ENCODE measurements at regions not wholly inside any gene's neighbourhood (a gene's known extent, or its start where the extent isn't known, plus 50 kb on each side); places are given as distances from the start of the nearest gene placed in this dataset.
A peak's percentile ranks its signal among the peaks of the same experiment; 100 is the strongest.

- no peak for TF ChIP-seq CTCF (IDR thresholded peaks at IDR 0.05; ENCODE audit: borderline replicate concordance, extremely low read depth, insufficient read depth)
- no peaks in the 10 kb centered on the region for H3K9me3 ChIP-seq (ENCODE audit: control insufficient read depth in 2 of 3, insufficient read depth in 1 of 3, low read length in 3 of 3)
- H3K9ac ChIP-seq (ENCODE audit: low read length in 3 of 3) = no peak overlapping the region
- DNase-seq (no peak), FAIRE-seq (no peak)
- H3K4me1 ChIP-seq (ENCODE audit: control insufficient read depth in 2 of 3, insufficient read depth in 2 of 3, low read depth in 1 of 3, low read length in 3 of 3) = no peaks in the 10 kb centered on the region
- intact Hi-C loops (cut with DNase I) = no loop called here
- H3K27ac ChIP-seq (ENCODE audit: low read depth in 2 of 2, low read length in 2 of 2) = no peak overlapping the region
- H3K36me3 ChIP-seq (ENCODE audit: control insufficient read depth in 2 of 3, insufficient read depth in 3 of 3, low read length in 3 of 3) = no peaks in the 10 kb centered on the region
- H3K4me3 ChIP-seq (ENCODE audit: low read length in 3 of 3) = no peak overlapping the region
- no peaks in the 10 kb centered on the region for H3K27me3 ChIP-seq (ENCODE audit: control insufficient read depth, insufficient read depth, low read length)
Measured at GRCh38 chr1:60828944-60829343, 253.4 kb upstream of the NFIA start.

GRCh38 chr1:60826320-60827094 is 255.9 kb upstream of the NFIA start:
- DNase-seq = no peak
- no peak for FAIRE-seq
- no peaks in the 10 kb centered on the region for H3K27me3 ChIP-seq (ENCODE audit: control insufficient read depth, insufficient read depth, low read length)
- no peak overlapping the region for H3K27ac ChIP-seq (ENCODE audit: low read depth in 2 of 2, low read length in 2 of 2)
- TF ChIP-seq CTCF (IDR thresholded peaks at IDR 0.05; ENCODE audit: borderline replicate concordance, extremely low read depth, insufficient read depth) = no peak
- no peaks in the 10 kb centered on the region for H3K4me1 ChIP-seq (ENCODE audit: control insufficient read depth in 2 of 3, insufficient read depth in 2 of 3, low read depth in 1 of 3, low read length in 3 of 3)
- no peak overlapping the region for H3K4me3 ChIP-seq (ENCODE audit: low read length in 3 of 3)
- no peaks in the 10 kb centered on the region for H3K9me3 ChIP-seq (ENCODE audit: control insufficient read depth in 2 of 3, insufficient read depth in 1 of 3, low read length in 3 of 3)
- intact Hi-C loops (cut with DNase I) = no loop called here
- no peaks in the 10 kb centered on the region for H3K36me3 ChIP-seq (ENCODE audit: control insufficient read depth in 2 of 3, insufficient read depth in 3 of 3, low read length in 3 of 3)
- H3K9ac ChIP-seq (ENCODE audit: low read length in 3 of 3) = no peak overlapping the region

- DNase-seq = peak in 2 of 5 donors; percentile 20 to 61
- TF ChIP-seq CTCF (IDR thresholded peaks at IDR 0.05; ENCODE audit: borderline replicate concordance, extremely low read depth, insufficient read depth) = no peak
- Histone ChIP-seq H3K27ac (ENCODE audit: low read depth in 2 of 2, low read length in 2 of 2) (no peak overlapping the region), H3K9ac (ENCODE audit: low read length in 3 of 3) (no peak overlapping the region), H3K4me3 (ENCODE audit: low read length in 3 of 3) (no peak overlapping the region), H3K9me3 (ENCODE audit: control insufficient read depth in 2 of 3, insufficient read depth in 1 of 3, low read length in 3 of 3) (no peaks in the 10 kb centered on the region), H3K36me3 (ENCODE audit: control insufficient read depth in 2 of 3, insufficient read depth in 3 of 3, low read length in 3 of 3) (no peaks in the 10 kb centered on the region), H3K4me1 (ENCODE audit: control insufficient read depth in 2 of 3, insufficient read depth in 2 of 3, low read depth in 1 of 3, low read length in 3 of 3) (no peaks in the 10 kb centered on the region), H3K27me3 (ENCODE audit: control insufficient read depth, insufficient read depth, low read length) (no peaks in the 10 kb centered on the region)
- no peak for FAIRE-seq
- intact Hi-C loops (cut with DNase I) = no loop called here
Measured at GRCh38 chr1:60825593-60825992, 256.8 kb upstream of the NFIA start.

- Histone ChIP-seq H3K4me1 (ENCODE audit: control insufficient read depth in 2 of 3, insufficient read depth in 2 of 3, low read depth in 1 of 3, low read length in 3 of 3) (no peaks in the 10 kb centered on the region), H3K27me3 (ENCODE audit: control insufficient read depth, insufficient read depth, low read length) (no peaks in the 10 kb centered on the region), H3K27ac (ENCODE audit: low read depth in 2 of 2, low read length in 2 of 2) (no peak overlapping the region), H3K36me3 (ENCODE audit: control insufficient read depth in 2 of 3, insufficient read depth in 3 of 3, low read length in 3 of 3) (no peaks in the 10 kb centered on the region), H3K9ac (ENCODE audit: low read length in 3 of 3) (no peak overlapping the region), H3K4me3 (ENCODE audit: low read length in 3 of 3) (no peak overlapping the region), H3K9me3 (ENCODE audit: control insufficient read depth in 2 of 3, insufficient read depth in 1 of 3, low read length in 3 of 3) (no peaks in the 10 kb centered on the region)
- no peak for TF ChIP-seq CTCF (IDR thresholded peaks at IDR 0.05; ENCODE audit: borderline replicate concordance, extremely low read depth, insufficient read depth)
- DNase-seq (no peak), FAIRE-seq (no peak)
- intact Hi-C loops (cut with DNase I) = no loop called here
Measured at GRCh38 chr1:60823151-60823550, 259.2 kb upstream of the NFIA start.
